ENCODE measurements at regions not wholly inside any gene's neighbourhood (a gene's known extent, or its start where the extent isn't known, plus 50 kb on each side); places are given as distances from the start of the nearest gene placed in this dataset.

GRCh38 chr2:204078003-204078698 is 141.6 kb downstream of the ICOS start:
- TF ChIP-seq CTCF (IDR thresholded peaks at IDR 0.05; ENCODE audit: low read length) (no peak), EZH2 (IDR thresholded peaks at IDR 0.05; ENCODE audit: borderline replicate concordance, low read length) (no peak)
